Pancreas (tissue), 10 donors: ENCODE measurements at regions not wholly inside any gene's neighbourhood (a gene's known extent, or its start where the extent isn't known, plus 50 kb on each side); places are given as distances from the start of the nearest gene placed in this dataset.
A peak's percentile ranks its signal among the peaks of the same experiment; 100 is the strongest.

Experiments
- ATAC-seq, 4 donors: fragments of 200-7000 bp; cut with Tn5 transposase; one replicate each; pipeline versions ENCODE4 v1.8.0 to v1.9.1; 2020; ENCODE audit warnings: mild to moderate bottlenecking in 4 of 4, moderate library complexity in 4 of 4
- DNase-seq, 6 donors: peaks; one replicate each; pipeline ENCODE4 v3.0.0-alpha.2; 2020
- FAIRE-seq: peaks from 2 replicates; lab custom pipeline; 2012; peaks lifted over from hg19 to GRCh38; lab: Jason Lieb, UNC
- H3K27ac ChIP-seq, 4 donors: fragments of 200-600 bp; sonication (generic); 1 replicate in 3 of 4; 2 replicates in 1 of 4; pipeline versions ENCODE4 v1.5.0 to v1.8.0; 2020
- H3K27me3 ChIP-seq, 4 donors: fragments of 200-600 bp; one replicate each; pipeline ENCODE4 v1.8.0; 2021
- H3K36me3 ChIP-seq, 3 donors: fragments of 200-600 bp; sonication (generic) in 1 of 3; one replicate each; pipeline versions ENCODE4 v1.5.0 to v1.8.0; 2020 to 2021
- H3K4me1 ChIP-seq, 3 donors: fragments of 200-600 bp; one replicate each; pipeline ENCODE4 v1.8.0; 2021
- H3K4me3 ChIP-seq, 4 donors: fragments of 200-600 bp; sonication (generic) in 2 of 4; one replicate each; pipeline versions ENCODE4 v1.5.0 to v1.8.0; 2020 to 2021
- H3K9me3 ChIP-seq, 4 donors: fragments of 200-600 bp; one replicate each; pipeline ENCODE4 v1.8.0; 2021
- whole genome bisulfite sequencing, 2 donors: extraction: QIAGEN DNeasy Blood & Tissue Kit; methylation state at CpG; one replicate each; pipeline ENCODE4 v1.1.7; 2013; 5-methylcytosine and 5-hydroxymethylcytosine counted together
- intact Hi-C, 3 donors: fragments of 100-400 bp; cut with DNase I; formaldehyde crosslinking; loops; one replicate each; pipeline versions ENCODE4 v1.11.1 to v1.14.2; 2022
- TF ChIP-seq, protein P1 (sequence below), 4 donors: fragments of 200-600 bp; sonication (generic) in 3 of 4; IDR thresholded peaks; one replicate each; pipeline versions ENCODE4 v1.5.0 to v1.8.0; 2021; ENCODE audit warnings: antibody characterized with exemption in 4 of 4
- donor health status: healthy with polysubstance abuse.
- donor health status: DM: no; HTN: no; CAD: no; lungs with moderate emphysema.
- donor health status: DM: no; HTN: no; CAD: no.
- donor health status: control.
- donor health status: control.
- donor health status: Bipolar disorder and iron deficiency.
- donor health status: DM: yes; HTN: yes; CAD: no.
- donor health status: DM: no; HTN: no; CAD: no.
- donor health status: DM: no; HTN: no; CAD: no.
- donor health status: DM: yes; HTN: yes; CAD: no.

GRCh38 chr4:38255572-38255971, 295.4 kb downstream of the PTTG2 start:
- no peaks in the 10 kb centered on the region for H3K4me1 ChIP-seq
- no peak for FAIRE-seq
- no peak for DNase-seq
- 92 to 95% methylated on average over 2 of the region's 2 CpGs for WGBS, 2 donors
- no peak overlapping the region for H3K27ac ChIP-seq
- intact Hi-C loops, result no loop called here
- TF ChIP-seq, protein P1, sequence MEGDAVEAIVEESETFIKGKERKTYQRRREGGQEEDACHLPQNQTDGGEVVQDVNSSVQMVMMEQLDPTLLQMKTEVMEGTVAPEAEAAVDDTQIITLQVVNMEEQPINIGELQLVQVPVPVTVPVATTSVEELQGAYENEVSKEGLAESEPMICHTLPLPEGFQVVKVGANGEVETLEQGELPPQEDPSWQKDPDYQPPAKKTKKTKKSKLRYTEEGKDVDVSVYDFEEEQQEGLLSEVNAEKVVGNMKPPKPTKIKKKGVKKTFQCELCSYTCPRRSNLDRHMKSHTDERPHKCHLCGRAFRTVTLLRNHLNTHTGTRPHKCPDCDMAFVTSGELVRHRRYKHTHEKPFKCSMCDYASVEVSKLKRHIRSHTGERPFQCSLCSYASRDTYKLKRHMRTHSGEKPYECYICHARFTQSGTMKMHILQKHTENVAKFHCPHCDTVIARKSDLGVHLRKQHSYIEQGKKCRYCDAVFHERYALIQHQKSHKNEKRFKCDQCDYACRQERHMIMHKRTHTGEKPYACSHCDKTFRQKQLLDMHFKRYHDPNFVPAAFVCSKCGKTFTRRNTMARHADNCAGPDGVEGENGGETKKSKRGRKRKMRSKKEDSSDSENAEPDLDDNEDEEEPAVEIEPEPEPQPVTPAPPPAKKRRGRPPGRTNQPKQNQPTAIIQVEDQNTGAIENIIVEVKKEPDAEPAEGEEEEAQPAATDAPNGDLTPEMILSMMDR (IDR thresholded peaks at IDR 0.05), result no peak
- no peak overlapping the region for H3K4me3 ChIP-seq
- ATAC-seq, result no peak
- H3K27me3 ChIP-seq, result no peaks in the 10 kb centered on the region
- H3K36me3 ChIP-seq, result no peaks in the 10 kb centered on the region
- H3K9me3 ChIP-seq, result no peaks in the 10 kb centered on the region

GRCh38 chr4:38266616-38267015, 306.4 kb downstream of the PTTG2 start:
- FAIRE-seq (no peak), DNase-seq (no peak), ATAC-seq (peak in 2 of 4 donors; percentile 34 to 59)
- Histone ChIP-seq H3K9me3 (no peaks in the 10 kb centered on the region), H3K27me3 (no peaks in the 10 kb centered on the region), H3K36me3 (no peaks in the 10 kb centered on the region), H3K27ac (no peak overlapping the region), H3K4me1 (no peaks in the 10 kb centered on the region), H3K4me3 (no peak overlapping the region)
- intact Hi-C loops, result no loop called here
- TF ChIP-seq, protein P1 (IDR thresholded peaks at IDR 0.05), result no peak
- 70 to 82% methylated on average over 4 of the region's 4 CpGs for WGBS, 2 donors

DNA sequence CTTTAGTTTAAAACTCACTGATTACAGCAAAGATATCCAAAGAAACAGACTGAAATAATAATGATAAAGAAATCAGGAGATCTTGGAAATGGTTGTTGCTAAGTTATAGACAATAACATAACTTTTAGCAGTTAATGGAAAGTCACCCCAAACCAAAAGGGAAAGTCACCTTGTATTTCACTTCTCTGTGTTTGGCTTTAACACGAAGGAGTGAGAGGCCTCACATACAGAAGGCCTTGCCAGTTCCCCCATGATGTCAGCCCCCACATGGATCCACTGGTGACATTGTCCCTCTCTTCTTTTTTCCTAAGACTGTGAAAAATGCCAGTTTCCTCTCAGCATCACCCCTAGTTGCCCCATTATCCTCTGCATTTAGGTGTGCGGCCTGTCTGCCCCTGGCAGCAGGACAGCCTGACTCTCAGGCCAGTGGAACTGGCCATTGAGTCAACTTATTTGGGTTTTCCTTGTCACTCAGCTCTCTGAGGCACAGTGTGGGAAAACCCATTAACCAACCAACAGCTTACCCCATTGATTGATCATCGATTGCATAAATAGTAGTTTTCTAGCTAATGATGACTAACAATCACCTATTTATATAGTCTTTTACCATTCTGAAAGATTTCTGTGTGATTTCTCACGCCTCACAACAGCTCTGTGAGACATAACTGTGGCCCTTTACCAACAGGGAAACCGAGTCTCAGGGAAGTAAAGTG, 308.1 kb downstream of the PTTG2 start:
- Histone ChIP-seq H3K9me3 (no peaks in the 10 kb centered on the region), H3K4me1 (no peaks in the 10 kb centered on the region), H3K4me3 (no peak overlapping the region), H3K36me3 (no peaks in the 10 kb centered on the region), H3K27me3 (no peaks in the 10 kb centered on the region), H3K27ac (no peak overlapping the region)
- FAIRE-seq (no peak), DNase-seq (no peak), ATAC-seq (no peak)
- 85 to 86% methylated on average over 5 of the region's 5 CpGs for WGBS, 2 donors
- intact Hi-C loops, result no loop called here
- TF ChIP-seq, protein P1 (IDR thresholded peaks at IDR 0.05), result no peak

DNA sequence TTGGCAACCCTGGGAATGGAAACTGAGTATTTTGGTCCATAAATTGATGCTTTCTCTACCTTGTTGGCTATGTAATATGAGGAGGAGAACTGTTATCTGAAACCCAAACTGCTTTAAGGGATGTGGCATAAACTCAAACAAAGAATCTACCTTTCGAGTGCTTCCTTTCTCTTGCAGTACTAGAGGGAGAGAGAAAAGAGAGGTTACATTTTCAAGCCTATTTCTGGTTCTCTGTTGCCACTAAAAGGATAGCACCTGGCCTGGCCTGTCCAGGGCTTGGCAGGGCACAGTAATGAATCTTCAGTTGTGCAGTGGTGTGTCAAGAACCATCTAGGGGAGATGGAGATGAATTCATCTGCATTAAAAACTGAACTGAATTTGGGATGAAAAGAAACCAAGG, 308.6 kb downstream of the PTTG2 start:
- Histone ChIP-seq H3K4me3 (no peak overlapping the region), H3K27ac (no peak overlapping the region), H3K4me1 (no peaks in the 10 kb centered on the region), H3K36me3 (no peaks in the 10 kb centered on the region), H3K9me3 (no peaks in the 10 kb centered on the region), H3K27me3 (no peaks in the 10 kb centered on the region)
- 93 to 95% methylated on average over 1 of the region's 1 CpG for WGBS, 2 donors
- ATAC-seq, result no peak
- FAIRE-seq, result no peak
- TF ChIP-seq, protein P1 (IDR thresholded peaks at IDR 0.05), result no peak
- no peak for DNase-seq
- intact Hi-C loops, result no loop called here

DNA sequence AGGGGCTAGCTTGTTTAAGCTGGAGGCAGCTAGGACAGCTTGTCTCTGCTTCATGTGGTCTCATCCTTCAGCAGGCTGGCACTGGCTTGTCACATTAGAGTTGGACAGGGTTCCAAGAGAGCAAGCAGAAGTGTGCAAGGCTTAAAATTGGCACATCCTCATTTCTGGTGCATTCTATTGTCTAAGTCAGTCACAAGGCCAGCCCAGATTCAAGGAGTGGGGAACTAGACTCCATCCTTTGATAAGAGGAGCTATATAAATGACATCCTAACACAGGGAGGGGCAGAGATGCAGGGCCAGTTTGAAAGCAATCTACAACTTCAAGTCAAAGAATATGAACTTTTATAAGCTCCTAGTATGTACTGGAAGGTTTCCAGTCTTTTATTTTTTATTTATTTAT, 313.2 kb downstream of the PTTG2 start:
- H3K4me1 ChIP-seq, result no peaks in the 10 kb centered on the region
- intact Hi-C loops, result no loop called here
- no peak for DNase-seq
- ATAC-seq, result peak in 2 of 4 donors; percentile 49 to 59
- TF ChIP-seq, protein P1 (IDR thresholded peaks at IDR 0.05), result no peak
- FAIRE-seq, result no peak
- no peak overlapping the region for H3K27ac ChIP-seq
- H3K36me3 ChIP-seq, result no peaks in the 10 kb centered on the region
- H3K4me3 ChIP-seq, result no peak overlapping the region
- no peaks in the 10 kb centered on the region for H3K9me3 ChIP-seq
- no peaks in the 10 kb centered on the region for H3K27me3 ChIP-seq
